B cell (primary cell): ENCODE measurements at regions not wholly inside any gene's neighbourhood (a gene's known extent, or its start where the extent isn't known, plus 50 kb on each side); places are given as distances from the start of the nearest gene placed in this dataset.

Experiments
- ATAC-seq: fragments of 200-7000 bp; cut with Tn5 transposase; one replicate; pipeline ENCODE4 v1.10.0; 2021; ENCODE audit warnings: low read depth, mild to moderate bottlenecking, moderate number of reproducible peaks, moderate library complexity
- CTCF ChIA-PET: fragments of 350-600 bp; sonication (Branson Sonifier 250); formaldehyde crosslinking; loops from one replicate; lab custom pipeline; 2021; ENCODE audit warnings: antibody characterized with exemption, inconsistent platforms; lab: Charles Lee
- POLR2A ChIA-PET: fragments of 350-600 bp; sonication (Branson Sonifier 250); formaldehyde crosslinking; loops from one replicate; lab custom pipeline; 2021; ENCODE audit warnings: antibody characterized with exemption; lab: Charles Lee
- DNase-seq: peaks from one replicate; pipeline ENCODE4 v3.0.0; 2013
- H2AFZ ChIP-seq: 2 replicates; pipeline ENCODE4 v1.6.1; 2012; ENCODE audit warnings: mild to moderate bottlenecking, low read depth, low read length; ENCODE audit not compliant: insufficient read depth, poor library complexity, severe bottlenecking
- H3K27ac ChIP-seq, 2 donors: 1 replicate in 1 of 2; 2 replicates in 1 of 2; pipeline ENCODE4 v1.5.1; 2012 to 2013; ENCODE audit warnings: low read length in 2 of 2, mild to moderate bottlenecking in 2 of 2, moderate library complexity in 1 of 2
- H3K27me3 ChIP-seq, 4 experiments: fragments of 200-600 bp in 1 of 4; sonication (generic) in 1 of 4; replicated peaks in 1 of 4; 1 replicate in 2 of 4; 2 replicates in 2 of 4; pipeline versions ENCODE4 v1.6.1 to v1.7.0; 2013 to 2016; ENCODE audit warnings: low read length in 3 of 4, mild to moderate bottlenecking in 2 of 4, mixed read lengths in 1 of 4, moderate library complexity in 1 of 4; ENCODE audit not compliant: insufficient read depth in 4 of 4, control insufficient read depth in 3 of 4; ENCODE audit errors: control extremely low read depth in 1 of 4
- H3K36me3 ChIP-seq, 2 experiments: replicated peaks in 1 of 2; 1 replicate in 1 of 2; 2 replicates in 1 of 2; pipeline versions ENCODE4 v1.6.1 to v1.7.1; 2013; ENCODE audit warnings: low read length in 1 of 2; ENCODE audit not compliant: insufficient read depth in 2 of 2, control insufficient read depth in 1 of 2; ENCODE audit errors: control extremely low read depth in 1 of 2, extremely low read depth in 1 of 2
- H3K4me1 ChIP-seq, 2 donors: fragments of 200-600 bp in 1 of 2; sonication (generic) in 1 of 2; 1 replicate in 1 of 2; 2 replicates in 1 of 2; pipeline versions ENCODE4 v1.5.1 to v1.6.1; 2013 to 2017; ENCODE audit warnings: low read length in 2 of 2; ENCODE audit not compliant: control insufficient read depth in 2 of 2, insufficient read depth in 2 of 2
- H3K4me2 ChIP-seq: replicated peaks from 2 replicates; pipeline ENCODE3; 2012; ENCODE audit warnings: mild to moderate bottlenecking, low read depth, low read length; ENCODE audit not compliant: poor library complexity, severe bottlenecking
- H3K4me3 ChIP-seq, 5 experiments: fragments of 200-600 bp in 1 of 5; sonication (generic) in 1 of 5; 1 replicate in 3 of 5; 2 replicates in 2 of 5; pipeline versions ENCODE4 v1.5.1 to v1.7.0; 2011 to 2016; ENCODE audit warnings: low read length in 4 of 5, mild to moderate bottlenecking in 4 of 5, low read depth in 2 of 5, control low read depth in 1 of 5, moderate library complexity in 1 of 5; ENCODE audit not compliant: insufficient read depth in 1 of 5; ENCODE audit errors: control extremely low read depth in 1 of 5, extremely low read depth in 1 of 5
- H3K79me2 ChIP-seq: fragments of 200-600 bp; sonication (generic); one replicate; pipeline ENCODE4 v1.6.0; 2016; ENCODE audit warnings: low read length; ENCODE audit not compliant: control insufficient read depth, insufficient read depth
- H3K9ac ChIP-seq: fragments of 200-600 bp; sonication (generic); 2 replicates; pipeline ENCODE4 v1.6.1; 2017; ENCODE audit warnings: mild to moderate bottlenecking, low read length, moderate library complexity
- H3K9me3 ChIP-seq, 3 donors: one replicate each; pipeline versions ENCODE4 v1.6.1 to v1.7.1; 2013; ENCODE audit warnings: low read length in 2 of 3; ENCODE audit not compliant: control insufficient read depth in 2 of 3, insufficient read depth in 1 of 3; ENCODE audit errors: control extremely low read depth in 1 of 3
- H4K20me1 ChIP-seq: 2 replicates; pipeline ENCODE4 v1.6.0; 2012; ENCODE audit warnings: mild to moderate bottlenecking, low read length; ENCODE audit not compliant: insufficient read depth, control insufficient read depth, poor library complexity, severe bottlenecking
- H3K27ac Mint-ChIP-seq: one replicate; pipeline ENCODE4 v1.8.0; 2021; ENCODE audit warnings: mixed read lengths
- H3K27me3 Mint-ChIP-seq: one replicate; pipeline ENCODE4 v1.8.0; 2021; ENCODE audit warnings: mixed read lengths
- H3K4me1 Mint-ChIP-seq: one replicate; pipeline ENCODE4 v1.8.0; 2021; ENCODE audit warnings: mixed read lengths
- H3K4me3 Mint-ChIP-seq: one replicate; pipeline ENCODE4 v1.8.0; 2021; ENCODE audit warnings: mixed read lengths
- H3K9me3 Mint-ChIP-seq: one replicate; pipeline ENCODE4 v1.8.0; 2022; ENCODE audit warnings: mixed read lengths; ENCODE audit not compliant: insufficient read depth
- EZH2 ChIP-seq: IDR thresholded peaks from 2 replicates; pipeline ENCODE4 v1.6.1; 2012; ENCODE audit warnings: borderline replicate concordance, low read depth, mild to moderate bottlenecking, moderate library complexity, low read length; ENCODE audit not compliant: insufficient read depth, poor library complexity, severe bottlenecking
- WGBS: methylation state at CpG from one replicate; pipeline ENCODE4 v1.1.5; 2013; ENCODE audit warnings: missing lambda C conversion rate; ENCODE audit not compliant: insufficient coverage; 5-methylcytosine and 5-hydroxymethylcytosine counted together
- intact Hi-C: fragments of 100-400 bp; cut with micrococcal nuclease; formaldehyde crosslinking; loops from one replicate; pipeline ENCODE4 v1.10.0; 2022
- TF ChIP-seq, protein P1 (sequence below): fragments of 200-600 bp; IDR thresholded peaks from one replicate; pipeline ENCODE4 v1.8.0; 2022; ENCODE audit warnings: antibody characterized with exemption, mild to moderate bottlenecking

DNA sequence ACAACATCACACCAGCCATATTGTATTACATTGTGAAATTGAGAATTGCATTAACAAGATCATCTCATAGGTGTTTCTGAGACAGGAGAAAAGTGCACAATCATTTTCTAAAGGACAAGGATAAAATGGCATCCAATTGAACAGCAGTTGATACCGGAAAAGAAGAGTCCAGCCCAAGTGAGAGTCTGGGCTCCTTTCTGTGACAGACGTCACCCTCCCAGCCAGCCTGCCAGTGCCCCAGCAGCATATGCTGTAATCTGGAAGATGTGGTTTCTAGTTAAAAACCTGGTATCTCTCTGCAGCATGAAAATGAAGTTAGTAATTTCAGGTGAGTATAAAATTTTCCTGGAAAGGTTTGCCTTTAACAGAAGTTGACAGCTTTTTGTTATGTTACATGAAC is 1531.7 kb upstream of the PIK3C3 start:
- CTCF ChIA-PET: interaction anchor here (0.6 kb wide), 1 partner anchor 9 kb away, joined by 3 read pairs; no protein-coding TSS in a partner anchor
- no peak for TF ChIP-seq EZH2
- TF ChIP-seq, protein P1, sequence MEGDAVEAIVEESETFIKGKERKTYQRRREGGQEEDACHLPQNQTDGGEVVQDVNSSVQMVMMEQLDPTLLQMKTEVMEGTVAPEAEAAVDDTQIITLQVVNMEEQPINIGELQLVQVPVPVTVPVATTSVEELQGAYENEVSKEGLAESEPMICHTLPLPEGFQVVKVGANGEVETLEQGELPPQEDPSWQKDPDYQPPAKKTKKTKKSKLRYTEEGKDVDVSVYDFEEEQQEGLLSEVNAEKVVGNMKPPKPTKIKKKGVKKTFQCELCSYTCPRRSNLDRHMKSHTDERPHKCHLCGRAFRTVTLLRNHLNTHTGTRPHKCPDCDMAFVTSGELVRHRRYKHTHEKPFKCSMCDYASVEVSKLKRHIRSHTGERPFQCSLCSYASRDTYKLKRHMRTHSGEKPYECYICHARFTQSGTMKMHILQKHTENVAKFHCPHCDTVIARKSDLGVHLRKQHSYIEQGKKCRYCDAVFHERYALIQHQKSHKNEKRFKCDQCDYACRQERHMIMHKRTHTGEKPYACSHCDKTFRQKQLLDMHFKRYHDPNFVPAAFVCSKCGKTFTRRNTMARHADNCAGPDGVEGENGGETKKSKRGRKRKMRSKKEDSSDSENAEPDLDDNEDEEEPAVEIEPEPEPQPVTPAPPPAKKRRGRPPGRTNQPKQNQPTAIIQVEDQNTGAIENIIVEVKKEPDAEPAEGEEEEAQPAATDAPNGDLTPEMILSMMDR: no peak
- H3K27ac ChIP-seq: no peak overlapping the region
- no peak overlapping the region for H3K4me3 ChIP-seq
- no peak overlapping the region for H3K27ac Mint-ChIP-seq
- H3K9ac ChIP-seq: no peak overlapping the region
- no peak overlapping the region for H3K4me2 ChIP-seq
- no peak overlapping the region for H2AFZ ChIP-seq
- no peaks in the 10 kb centered on the region for H4K20me1 ChIP-seq
- DNase-seq (no peak), ATAC-seq (no peak)
- WGBS: 75% methylated on average over 1 of the region's 2 CpGs
- no peaks in the 10 kb centered on the region for H3K4me1 ChIP-seq
- POLR2A ChIA-PET: no interaction called here
- intact Hi-C loops: no loop called here
- no peaks in the 10 kb centered on the region for H3K27me3 Mint-ChIP-seq
- no peaks in the 10 kb centered on the region for H3K27me3 ChIP-seq
- no peak overlapping the region for H3K4me3 Mint-ChIP-seq
- peaks cover 5% of the 10 kb centered on the region for H3K9me3 Mint-ChIP-seq
- no peaks in the 10 kb centered on the region for H3K4me1 Mint-ChIP-seq
- H3K36me3 ChIP-seq: no peaks in the 10 kb centered on the region
- no peaks in the 10 kb centered on the region for H3K79me2 ChIP-seq
- H3K9me3 ChIP-seq: no peaks in the 10 kb centered on the region

DNA sequence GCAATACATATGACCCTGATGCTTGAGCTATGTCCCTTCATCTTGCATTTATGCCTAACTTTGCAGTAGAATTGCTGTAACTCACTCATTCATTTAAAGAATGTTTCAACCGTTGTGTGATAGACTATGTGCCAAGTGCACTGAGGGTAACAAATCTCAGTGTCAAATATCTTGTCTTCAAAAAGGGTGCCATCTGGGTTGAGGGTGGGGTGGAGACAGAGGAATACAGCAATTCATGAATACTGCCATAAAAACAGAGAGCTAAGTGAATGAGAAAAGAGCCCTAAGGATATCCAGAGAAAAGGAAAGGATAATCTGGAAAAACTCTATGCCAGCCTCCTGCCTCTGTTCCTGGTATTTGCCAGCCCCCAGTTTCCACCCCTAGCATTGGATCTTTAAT is 1534.4 kb upstream of the PIK3C3 start:
- no peaks in the 10 kb centered on the region for H3K79me2 ChIP-seq
- no peak overlapping the region for H3K4me3 Mint-ChIP-seq
- intact Hi-C loops: no loop called here

More for the DNA sequence above, 1534.4 kb upstream of the PIK3C3 start:
- Histone ChIP-seq H3K4me1 (no peaks in the 10 kb centered on the region), H3K4me2 (no peak overlapping the region), H3K4me3 (no peak overlapping the region), H3K9ac (no peak overlapping the region), H3K9me3 (no peaks in the 10 kb centered on the region), H2AFZ (no peak overlapping the region), H3K36me3 (no peaks in the 10 kb centered on the region), H4K20me1 (no peaks in the 10 kb centered on the region), H3K27ac (no peak overlapping the region), H3K27me3 (no peaks in the 10 kb centered on the region)
- no CpG with 5 or more reads among the region's 1 CpG for WGBS
- Mint-ChIP-seq H3K9me3 (peaks cover 5% of the 10 kb centered on the region), H3K4me1 (no peaks in the 10 kb centered on the region), H3K27me3 (no peaks in the 10 kb centered on the region), H3K27ac (no peak overlapping the region)
- ChIA-PET POLR2A (no interaction called here), CTCF (no interaction called here)
- no peak for TF ChIP-seq EZH2
- TF ChIP-seq, protein P1: no peak
- no peak for ATAC-seq
- DNase-seq: no peak
